Transverse colon (tissue), 4 donors: ENCODE measurements at regions not wholly inside any gene's neighbourhood (a gene's known extent, or its start where the extent isn't known, plus 50 kb on each side); places are given as distances from the start of the nearest gene placed in this dataset.
"Not testable (repeated sequence)": the region's sequence is repeated elsewhere in the genome, so short reads cannot be mapped to it uniquely, and the experiment has no call there.

Experiments used
- DNase-seq: peaks from one replicate; pipeline ENCODE4 v3.0.0-alpha.2; 2019
- H3K27ac ChIP-seq, 4 donors: fragments of 200-600 bp; sonication (generic); 2 replicates each; pipeline ENCODE4 v1.5.1; 2016 to 2018; ENCODE audit warnings: inconsistent platforms in 4 of 4
- H3K27me3 ChIP-seq: fragments of 200-600 bp; sonication (generic); 2 replicates; pipeline ENCODE4 v1.5.1; 2017; ENCODE audit warnings: inconsistent platforms
- H3K36me3 ChIP-seq, 4 donors: fragments of 200-600 bp; sonication (generic); 2 replicates each; pipeline ENCODE4 v1.5.1; 2017 to 2019; ENCODE audit warnings: inconsistent platforms in 4 of 4
- H3K4me1 ChIP-seq, 4 donors: fragments of 200-600 bp; sonication (generic); 2 replicates each; pipeline ENCODE4 v1.5.1; 2017 to 2020; ENCODE audit warnings: inconsistent platforms in 4 of 4
- H3K4me3 ChIP-seq, 4 donors: fragments of 200-600 bp; sonication (generic); 1 replicate in 1 of 4; 2 replicates in 3 of 4; pipeline versions ENCODE4 v1.5.1 to v1.6.1; 2017 to 2019; ENCODE audit warnings: inconsistent platforms in 4 of 4
- H3K9me3 ChIP-seq, 2 donors: fragments of 200-600 bp; sonication (generic); 2 replicates each; pipeline ENCODE4 v1.5.1; 2017 to 2019; ENCODE audit warnings: inconsistent platforms in 2 of 2
- CTCF ChIP-seq, 5 experiments: fragments of 200-600 bp in 3 of 5; fragments of 450-650 bp in 2 of 5; sonication (generic) in 3 of 5; IDR thresholded peaks; 1 replicate in 2 of 5; 2 replicates in 3 of 5; pipeline ENCODE4 v1.5.1; 2016 to 2017; ENCODE audit warnings: antibody characterized with exemption in 5 of 5, inconsistent platforms in 3 of 5, mild to moderate bottlenecking in 2 of 5, moderate library complexity in 1 of 5
- EP300 ChIP-seq: sonication (generic); formaldehyde crosslinking; IDR thresholded peaks from one replicate; pipeline ENCODE4 v1.6.1; 2017; ENCODE audit warnings: antibody characterized with exemption, low read depth
- POLR2A ChIP-seq: fragments of 450-650 bp; IDR thresholded peaks from one replicate; pipeline ENCODE4 v1.6.1; 2016; ENCODE audit warnings: antibody characterized with exemption, mild to moderate bottlenecking, moderate library complexity
- POLR2AphosphoS5 ChIP-seq, 3 donors: sonication (generic); formaldehyde crosslinking; IDR thresholded peaks; one replicate each; pipeline ENCODE4 v1.6.1; 2016; ENCODE audit warnings: antibody characterized with exemption in 3 of 3
- WGBS, 2 donors: methylation state at CpG; one replicate each; pipeline ENCODE4 v1.1.5; 2018; ENCODE audit warnings: low coverage in 1 of 2; 5-methylcytosine and 5-hydroxymethylcytosine counted together
- in situ Hi-C, 4 donors: fragments of 200-750 bp; cut with MboI; loops; one replicate each; pipeline versions ENCODE4 v1.15.0 to v1.15.1; 2017; ENCODE audit warnings: low sequenced_read_pairs in 3 of 4, low pct_ligation_motif_present in 1 of 4, low pct_unique_long_range_greater_than_20kb in 1 of 4
- intact Hi-C: fragments of 100-400 bp; cut with DNase I; formaldehyde crosslinking; loops from one replicate; pipeline ENCODE4 v1.15.1; 2023; ENCODE audit warnings: low total_unique reads

DNA sequence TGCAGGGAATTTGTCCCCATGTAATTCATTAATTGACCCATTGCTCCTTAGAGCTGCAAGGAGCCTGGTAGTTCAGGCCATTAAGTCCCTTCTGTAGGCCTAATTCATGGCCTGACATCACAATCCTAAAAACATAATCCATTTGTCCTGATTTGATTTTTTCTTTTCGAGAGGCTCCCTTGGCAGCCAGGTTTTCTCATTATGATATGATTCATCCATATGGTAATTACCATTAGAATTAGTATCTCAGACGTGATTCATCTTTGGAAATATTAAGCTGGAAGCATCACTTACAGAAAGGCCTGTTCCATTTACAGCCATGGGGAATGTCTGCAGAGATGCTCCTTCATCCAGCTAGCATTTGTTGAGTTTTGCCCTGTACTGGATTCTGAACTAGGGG lies 128.5 kb downstream of the PLCE1 start:
- 76 to 93% methylated on average over 2 of the region's 2 CpGs for WGBS, 2 donors
- in situ Hi-C loops: no loop called here
- TF ChIP-seq EP300 (no peak), POLR2AphosphoS5 (IDR thresholded peaks at IDR 0.05) (no peak), POLR2A (no peak), CTCF (IDR thresholded peaks at IDR 0.05) (no peak)

DNA sequence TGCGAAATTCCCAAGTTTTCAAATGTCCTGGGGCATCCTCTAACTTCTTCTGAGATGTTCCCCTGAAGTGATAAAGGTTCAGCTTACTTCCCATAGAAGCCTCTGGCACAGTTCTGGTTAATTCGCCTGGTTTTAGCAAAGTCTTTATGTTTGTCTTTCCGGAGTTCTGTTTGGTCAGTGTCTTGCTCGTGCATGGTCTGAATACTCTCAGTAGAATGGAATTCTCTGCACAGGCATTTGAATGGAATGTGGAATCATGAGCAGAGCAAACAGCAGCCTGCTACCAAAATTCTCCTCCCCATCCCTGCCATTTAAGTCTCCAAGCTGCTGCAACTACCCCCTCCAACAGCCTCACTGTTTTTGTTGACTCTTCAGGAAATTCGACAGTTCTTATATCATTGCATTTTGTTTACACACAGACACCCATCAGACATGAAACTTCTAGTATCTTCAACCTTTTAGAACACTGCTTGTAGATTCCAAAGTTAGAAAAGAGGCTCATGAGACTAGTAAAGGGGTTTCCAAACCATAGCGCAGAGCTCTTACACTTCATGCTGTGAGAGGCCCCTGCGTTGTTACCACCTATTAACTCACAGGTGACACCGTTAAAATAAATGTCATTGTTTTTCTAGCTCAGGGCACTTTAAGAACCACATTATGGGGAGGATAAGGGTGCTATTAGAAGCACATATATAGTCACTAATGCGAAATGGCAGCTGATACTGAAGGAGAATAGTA lies 129.7 kb downstream of the PLCE1 start:
- TF ChIP-seq EP300 (no peak), CTCF (IDR thresholded peaks at IDR 0.05) (no peak), POLR2A (no peak), POLR2AphosphoS5 (IDR thresholded peaks at IDR 0.05) (no peak)
- intact Hi-C loops: no loop called here
- Histone ChIP-seq H3K4me3 (no peak overlapping the region), H3K27ac (peak overlapping the region; percentile 27 to 46 (median 31)), H3K9me3 (no peaks in the 10 kb centered on the region), H3K4me1 (peaks cover 7 to 30% (median 14%) of the 10 kb centered on the region in 4 donors), H3K36me3 (no peaks in the 10 kb centered on the region), H3K27me3 (no peaks in the 10 kb centered on the region)
- 50 to 64% methylated on average over 6 to 9 of the region's 9 CpGs for WGBS, 2 donors
- in situ Hi-C loops: no loop called here
- no peak for DNase-seq

More for the DNA sequence above, 128.5 kb downstream of the PLCE1 start:
- Histone ChIP-seq H3K27me3 (no peaks in the 10 kb centered on the region), H3K9me3 (no peaks in the 10 kb centered on the region), H3K4me3 (no peak overlapping the region), H3K4me1 (peaks cover 7 to 30% (median 14%) of the 10 kb centered on the region in 4 donors), H3K36me3 (no peaks in the 10 kb centered on the region), H3K27ac (no peak overlapping the region)
- DNase-seq: no peak
- intact Hi-C loops: no loop called here

DNA sequence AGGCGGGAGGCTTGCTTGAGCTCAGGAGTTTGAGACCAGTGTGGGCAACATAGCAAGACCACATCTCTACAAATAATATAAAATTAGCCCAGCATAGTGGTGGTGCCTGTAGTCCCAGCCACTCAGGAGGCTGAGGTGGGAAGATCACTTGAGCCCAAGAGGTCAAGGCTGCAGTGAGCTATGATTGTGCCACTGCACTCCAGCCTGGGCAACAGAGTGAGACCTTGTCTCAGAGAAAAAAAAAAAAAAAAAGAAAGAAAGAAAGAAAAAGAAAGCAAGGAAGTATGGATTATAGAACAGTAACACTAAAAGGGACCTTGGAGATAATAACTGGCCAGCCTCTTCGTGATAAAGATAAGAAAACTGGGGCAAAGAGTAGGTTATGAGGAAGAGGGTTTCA lies 130.4 kb downstream of the PLCE1 start:
- H3K36me3 ChIP-seq, H3K4me3 ChIP-seq, H3K9me3 ChIP-seq, H3K27me3 ChIP-seq, in situ Hi-C loops, DNase-seq, intact Hi-C loops: not testable (repeated sequence)
- Histone ChIP-seq H3K27ac (peak overlapping the region in 1 of 4 donors; percentile 46), H3K4me1 (peaks cover 7 to 30% (median 14%) of the 10 kb centered on the region in 4 donors)
- WGBS, 2 donors: 66 to 68% methylated on average over 2 of the region's 2 CpGs

DNA sequence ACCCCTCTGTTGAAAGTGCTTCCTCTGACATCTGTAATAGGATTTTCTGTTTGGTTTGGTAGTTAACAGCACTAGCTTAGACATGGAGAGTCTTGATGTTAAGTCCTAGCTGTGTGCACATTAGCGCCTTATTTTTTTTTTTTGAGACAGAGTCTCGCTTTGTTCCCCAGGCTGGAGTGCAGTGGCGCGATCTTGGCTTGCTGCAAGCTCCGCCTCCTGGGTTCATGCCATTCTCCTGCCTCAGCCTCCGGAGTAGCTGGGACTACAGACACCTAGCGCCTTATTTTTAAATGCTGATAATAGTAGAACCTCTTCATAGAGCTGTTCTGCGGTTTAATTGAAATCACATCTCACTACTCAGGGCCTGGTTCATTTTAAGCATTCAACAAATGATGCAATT lies 131.5 kb downstream of the PLCE1 start:
- in situ Hi-C loops, H3K9me3 ChIP-seq, H3K27me3 ChIP-seq, H3K36me3 ChIP-seq, H3K27ac ChIP-seq, DNase-seq, H3K4me3 ChIP-seq: not testable (repeated sequence)
- peaks cover 7 to 30% (median 14%) of the 10 kb centered on the region in 4 donors for H3K4me1 ChIP-seq
- WGBS, 2 donors: 89 to 100% methylated on average over 1 to 8 of the region's 8 CpGs
- intact Hi-C loops: loop anchor here (1.0 kb wide), 1 partner anchor 37 kb away; no protein-coding TSS in a partner anchor

GRCh38 chr10:94125856-94126255 lies 132.1 kb downstream of the PLCE1 start:
- Histone ChIP-seq H3K4me1 (peaks cover 8 to 30% (median 14%) of the 10 kb centered on the region in 4 donors), H3K36me3 (no peaks in the 10 kb centered on the region), H3K9me3 (no peaks in the 10 kb centered on the region), H3K4me3 (no peak overlapping the region), H3K27me3 (no peaks in the 10 kb centered on the region), H3K27ac (peak overlapping the region in 2 of 4 donors; percentile 25 to 42)
- no peak for TF ChIP-seq POLR2AphosphoS5 (IDR thresholded peaks at IDR 0.05)
- TF ChIP-seq POLR2A: no peak
- no peak for TF ChIP-seq EP300
- no peak for TF ChIP-seq CTCF (IDR thresholded peaks at IDR 0.05)
- intact Hi-C loops: loop anchor here (1.0 kb wide), 1 partner anchor 38 kb away; no protein-coding TSS in a partner anchor
- no peak for DNase-seq
- in situ Hi-C loops: no loop called here
